ENCODE measurements at regions not wholly inside any gene's neighbourhood (a gene's known extent, or its start where the extent isn't known, plus 50 kb on each side); places are given as distances from the start of the nearest gene placed in this dataset.

DNA sequence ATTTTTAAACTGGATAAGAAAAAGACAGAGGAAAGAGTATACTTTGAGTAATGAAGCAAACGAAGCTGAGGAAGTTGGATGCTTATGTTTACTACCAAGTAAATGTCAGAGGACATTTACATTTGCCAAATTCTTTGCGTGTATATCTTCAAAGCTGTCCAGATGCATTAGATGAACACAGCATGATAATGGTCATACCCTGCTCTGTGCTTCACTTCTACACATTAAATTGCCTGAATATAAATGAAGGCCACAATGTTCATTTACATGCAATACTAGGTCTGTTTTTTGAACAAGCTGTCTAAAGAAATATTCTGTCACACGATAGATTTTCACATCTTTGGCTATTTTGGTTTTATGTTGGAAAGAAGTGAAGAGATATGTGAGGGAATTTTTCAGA is 405.8 kb upstream of the ADAMTS9 start:
- H3K27ac Mint-ChIP-seq, result no peak overlapping the region
- H3K4me1 Mint-ChIP-seq, result no peaks in the 10 kb centered on the region
- CTCF ChIA-PET, result no interaction called here
- DNase-seq, result no peak
- H3K27me3 Mint-ChIP-seq, result no peaks in the 10 kb centered on the region
- H3K36me3 Mint-ChIP-seq, result no peaks in the 10 kb centered on the region
- no peak overlapping the region for H3K4me3 Mint-ChIP-seq
- peaks cover 3% of the 10 kb centered on the region for H3K9me3 Mint-ChIP-seq

DNA sequence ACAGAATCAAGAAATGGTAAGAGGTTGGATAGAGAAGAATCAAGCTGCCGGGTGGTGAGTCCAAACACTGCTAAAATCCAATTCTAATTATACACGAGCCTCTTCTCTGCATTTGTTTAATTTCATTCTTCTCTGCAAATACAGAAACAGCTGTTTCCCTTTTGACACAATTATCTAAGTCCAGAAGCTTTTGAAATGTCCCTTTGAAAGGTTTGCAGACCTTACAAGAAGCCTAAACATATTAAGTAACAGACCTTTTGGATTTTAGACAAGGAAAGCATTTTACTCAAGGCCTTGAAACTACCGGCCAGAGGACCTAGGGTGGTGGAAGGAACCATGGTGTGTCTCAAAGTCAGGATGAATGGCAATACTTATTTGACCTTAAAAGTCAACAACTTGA is 403.8 kb upstream of the ADAMTS9 start:
- CTCF ChIA-PET, result no interaction called here
- Mint-ChIP-seq H3K27ac (no peak overlapping the region), H3K9me3 (peaks cover 3% of the 10 kb centered on the region), H3K4me1 (no peaks in the 10 kb centered on the region), H3K36me3 (no peaks in the 10 kb centered on the region), H3K27me3 (no peaks in the 10 kb centered on the region), H3K4me3 (no peak overlapping the region)
- no peak for DNase-seq

DNA sequence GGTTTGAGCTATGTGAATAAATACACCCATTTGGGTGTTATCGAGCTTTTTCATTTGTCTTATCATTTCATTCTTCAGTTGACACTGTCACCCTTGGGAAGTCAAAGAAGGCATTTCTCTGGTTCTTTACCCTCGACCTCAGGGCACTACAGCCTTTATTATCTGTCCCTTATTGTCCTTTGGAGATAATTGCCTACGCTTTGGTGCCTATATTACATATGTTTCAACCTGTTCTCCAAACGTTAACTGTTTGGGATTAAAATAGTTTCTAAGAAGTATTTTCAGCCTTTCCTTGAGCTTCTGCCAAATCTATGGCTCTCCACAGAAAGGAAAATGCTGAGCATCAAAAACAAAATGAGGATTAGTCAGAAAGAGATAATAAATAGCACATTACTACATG is 395.4 kb upstream of the ADAMTS9 start:
- Mint-ChIP-seq H3K27me3 (no peaks in the 10 kb centered on the region), H3K27ac (no peak overlapping the region)
- CTCF ChIA-PET, result no interaction called here

DNA sequence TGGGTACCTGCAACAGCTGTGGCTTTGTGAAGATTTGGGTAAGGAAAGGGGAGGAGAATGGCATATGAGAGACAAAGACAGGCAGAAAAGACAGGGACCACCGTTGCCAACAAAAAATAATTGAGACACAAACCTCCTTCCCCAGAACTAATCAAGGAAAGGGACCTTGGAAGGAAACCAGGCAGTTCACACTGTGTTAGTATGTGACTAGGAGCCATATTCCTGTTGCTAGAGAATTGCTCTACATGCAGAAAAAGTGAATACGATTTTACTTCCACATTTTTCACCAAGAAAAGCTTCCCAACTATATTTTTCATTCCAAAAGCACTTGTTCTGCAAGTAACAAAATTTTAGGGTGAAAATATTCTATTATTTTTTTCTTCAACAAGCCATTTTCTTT is 393.7 kb upstream of the ADAMTS9 start:
- Mint-ChIP-seq H3K36me3 (no peaks in the 10 kb centered on the region), H3K4me1 (no peaks in the 10 kb centered on the region), H3K27me3 (no peaks in the 10 kb centered on the region), H3K9me3 (peaks cover 4% of the 10 kb centered on the region), H3K4me3 (no peak overlapping the region), H3K27ac (no peak overlapping the region)
- CTCF ChIA-PET, result no interaction called here
- DNase-seq, result no peak

More for the DNA sequence above, 395.4 kb upstream of the ADAMTS9 start:
- H3K4me3 Mint-ChIP-seq, result no peak overlapping the region
- H3K36me3 Mint-ChIP-seq, result no peaks in the 10 kb centered on the region
- no peak for DNase-seq
- H3K9me3 Mint-ChIP-seq, result peaks cover 4% of the 10 kb centered on the region
- no peaks in the 10 kb centered on the region for H3K4me1 Mint-ChIP-seq

DNA sequence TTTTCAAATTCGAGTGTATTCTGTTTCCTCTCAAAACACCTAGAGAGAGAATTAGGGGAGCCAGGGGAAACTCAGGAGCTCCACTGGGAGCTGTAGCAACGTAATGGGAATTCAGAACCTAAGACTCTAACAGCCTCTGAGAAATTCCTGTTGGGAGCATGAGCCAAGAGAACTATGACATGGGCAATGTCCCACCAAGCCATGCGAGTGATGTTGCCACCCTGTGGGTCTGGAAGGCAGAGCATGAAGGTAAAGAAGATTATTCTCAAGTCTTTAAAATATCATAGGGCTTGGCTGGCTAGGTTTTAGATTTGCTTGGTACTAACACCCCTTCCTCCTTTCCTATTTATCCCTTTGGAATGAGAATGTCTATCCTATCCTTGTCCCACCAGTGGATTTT is 392.6 kb upstream of the ADAMTS9 start:
- H3K27ac Mint-ChIP-seq, result no peak overlapping the region
- H3K27me3 Mint-ChIP-seq, result no peaks in the 10 kb centered on the region
- H3K36me3 Mint-ChIP-seq, result no peaks in the 10 kb centered on the region
- H3K9me3 Mint-ChIP-seq, result peaks cover 4% of the 10 kb centered on the region
- H3K4me3 Mint-ChIP-seq, result no peak overlapping the region
- CTCF ChIA-PET, result no interaction called here
- H3K4me1 Mint-ChIP-seq, result no peaks in the 10 kb centered on the region
- no peak for DNase-seq

DNA sequence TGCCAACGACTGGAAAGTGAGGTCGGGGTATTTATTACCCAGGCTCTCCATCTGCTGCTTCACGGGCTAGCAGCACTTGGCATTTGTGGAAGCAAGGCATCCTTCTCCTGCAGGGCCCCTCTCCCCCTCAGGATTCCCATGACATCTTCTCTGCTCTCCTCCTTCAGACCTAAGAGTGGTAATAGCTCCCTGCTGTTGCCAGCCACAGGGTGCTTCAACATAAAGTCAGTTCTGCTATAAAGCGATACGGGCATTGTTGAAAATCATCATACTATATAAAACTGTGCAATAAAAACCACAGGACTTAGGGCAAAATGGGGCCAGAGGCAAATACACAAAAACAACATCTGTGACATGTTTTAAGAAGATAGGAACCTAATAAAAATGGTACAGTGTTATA is 391.8 kb upstream of the ADAMTS9 start:
- Mint-ChIP-seq H3K9me3 (peaks cover 4% of the 10 kb centered on the region), H3K4me3 (no peak overlapping the region), H3K27ac (no peak overlapping the region), H3K27me3 (no peaks in the 10 kb centered on the region), H3K36me3 (no peaks in the 10 kb centered on the region), H3K4me1 (no peaks in the 10 kb centered on the region)
- CTCF ChIA-PET, result no interaction called here
- no peak for DNase-seq

DNA sequence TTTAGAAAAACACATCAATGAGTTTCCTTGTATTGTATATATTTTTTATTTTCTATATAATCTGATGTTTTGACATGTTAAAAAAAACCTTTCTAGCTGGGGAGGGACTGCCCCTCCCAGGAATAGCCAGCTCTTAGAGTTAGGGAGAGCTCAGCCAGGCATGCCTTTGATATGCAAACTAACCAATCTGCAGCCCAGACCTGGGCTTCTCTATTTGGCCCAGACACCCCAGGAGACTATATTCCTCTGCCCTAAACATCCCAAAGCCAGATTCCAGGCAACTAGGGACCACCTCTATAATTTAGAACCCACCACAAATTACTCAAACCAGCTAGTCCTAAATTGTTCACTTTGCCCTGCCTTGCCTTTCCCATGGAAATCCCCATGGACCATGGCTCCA is 390.9 kb upstream of the ADAMTS9 start:
- no peaks in the 10 kb centered on the region for H3K4me1 Mint-ChIP-seq
- no peak overlapping the region for H3K4me3 Mint-ChIP-seq
- CTCF ChIA-PET, result no interaction called here
- no peak for DNase-seq
- H3K36me3 Mint-ChIP-seq, result no peaks in the 10 kb centered on the region
- peaks cover 4% of the 10 kb centered on the region for H3K9me3 Mint-ChIP-seq
- H3K27me3 Mint-ChIP-seq, result no peaks in the 10 kb centered on the region
- no peak overlapping the region for H3K27ac Mint-ChIP-seq

DNA sequence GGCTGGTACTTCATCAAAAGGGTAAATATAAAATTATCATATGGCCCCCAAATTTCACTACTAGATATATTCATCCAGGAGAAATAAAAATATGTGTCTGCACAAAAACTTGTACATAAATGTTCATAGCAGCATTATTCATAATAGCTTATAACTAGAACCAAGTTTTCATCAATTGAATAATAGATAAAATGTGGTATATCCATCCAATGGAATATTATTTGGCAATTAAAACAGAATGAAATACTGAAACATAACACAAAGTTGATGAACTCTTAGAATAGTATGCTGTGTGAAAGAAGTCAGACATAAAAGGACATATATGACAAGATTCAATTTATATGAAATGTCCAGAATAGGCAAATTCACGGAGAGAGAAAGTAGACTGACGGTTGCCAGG is 389.3 kb upstream of the ADAMTS9 start:
- Mint-ChIP-seq H3K9me3 (peaks cover 2% of the 10 kb centered on the region), H3K4me1 (no peaks in the 10 kb centered on the region), H3K27ac (no peak overlapping the region), H3K4me3 (no peak overlapping the region), H3K27me3 (no peaks in the 10 kb centered on the region), H3K36me3 (no peaks in the 10 kb centered on the region)
- DNase-seq, result no peak
- CTCF ChIA-PET, result interaction anchor here (0.6 kb wide), 1 partner anchor 15 kb away, joined by 3 read pairs; no protein-coding TSS in a partner anchor

DNA sequence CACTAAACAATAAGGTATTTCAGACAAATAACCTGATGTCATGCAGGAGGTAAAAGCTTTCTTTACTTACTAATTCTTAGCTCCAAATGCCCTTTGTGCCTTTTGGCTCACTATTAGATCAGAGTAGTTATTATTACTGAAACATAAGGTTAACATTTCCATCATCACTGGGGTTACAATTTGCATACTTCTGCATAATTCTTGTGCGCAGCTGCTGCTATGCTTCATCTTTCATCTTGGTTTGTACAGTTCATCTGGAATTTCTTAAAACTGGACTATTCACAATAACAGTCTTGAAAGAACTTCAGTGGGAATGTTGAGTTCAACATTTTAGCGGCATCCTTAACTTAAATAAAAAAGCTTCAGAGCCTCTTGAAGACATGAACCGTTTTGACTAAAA is 383.2 kb upstream of the ADAMTS9 start:
- H3K4me1 Mint-ChIP-seq, result no peaks in the 10 kb centered on the region
- no peaks in the 10 kb centered on the region for H3K36me3 Mint-ChIP-seq
- CTCF ChIA-PET, result no interaction called here
- no peak for DNase-seq
- H3K9me3 Mint-ChIP-seq, result peaks cover 2% of the 10 kb centered on the region
- H3K27ac Mint-ChIP-seq, result no peak overlapping the region
- H3K27me3 Mint-ChIP-seq, result no peaks in the 10 kb centered on the region
- no peak overlapping the region for H3K4me3 Mint-ChIP-seq

DNA sequence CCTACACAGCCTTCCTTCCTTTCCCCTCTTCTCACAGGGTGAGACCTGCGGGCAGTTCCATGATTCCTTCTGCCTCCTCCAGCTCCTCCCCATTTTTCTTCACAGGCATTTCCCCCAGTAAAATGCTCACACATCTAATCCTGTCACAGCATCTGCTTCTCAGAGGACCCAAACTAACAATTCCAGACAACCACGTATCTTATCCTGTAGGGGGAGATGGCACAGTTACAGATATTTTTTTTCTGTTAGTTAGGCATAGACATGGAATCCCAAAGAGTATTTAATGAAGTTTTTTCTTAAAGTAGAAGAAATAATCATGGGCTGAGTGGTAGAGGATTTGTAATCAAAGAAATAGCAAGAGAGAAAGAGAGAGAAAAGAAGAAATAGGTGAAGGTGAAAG is 373.1 kb upstream of the ADAMTS9 start:
- H3K36me3 Mint-ChIP-seq, result no peaks in the 10 kb centered on the region
- CTCF ChIA-PET, result no interaction called here
- H3K9me3 Mint-ChIP-seq, result peaks cover 10% of the 10 kb centered on the region
- no peak for DNase-seq
- no peak overlapping the region for H3K27ac Mint-ChIP-seq
- H3K4me3 Mint-ChIP-seq, result no peak overlapping the region
- H3K4me1 Mint-ChIP-seq, result no peaks in the 10 kb centered on the region
- no peaks in the 10 kb centered on the region for H3K27me3 Mint-ChIP-seq

DNA sequence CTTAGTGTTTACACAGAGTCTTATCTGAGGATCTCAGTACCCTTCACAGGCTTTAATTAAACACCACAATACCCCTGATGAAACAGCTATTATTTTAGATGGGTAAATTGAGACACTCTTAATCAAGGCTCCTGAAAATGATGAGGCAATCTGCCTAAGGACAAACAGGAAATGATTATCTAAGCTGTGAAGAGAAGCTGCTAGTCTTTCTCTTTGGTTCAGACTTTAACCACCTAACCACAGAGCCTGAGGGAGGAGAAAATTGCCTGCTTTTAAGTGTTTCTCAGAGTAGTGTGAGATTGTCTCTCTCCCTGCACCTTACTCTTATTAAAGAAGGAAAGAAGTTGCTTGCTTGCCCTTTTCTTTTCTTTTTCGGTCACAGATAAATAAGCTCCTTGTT is 364.3 kb upstream of the ADAMTS9 start:
- peaks cover 18% of the 10 kb centered on the region for H3K9me3 Mint-ChIP-seq
- CTCF ChIA-PET, result no interaction called here
- no peak overlapping the region for H3K4me3 Mint-ChIP-seq
- DNase-seq, result no peak
- no peaks in the 10 kb centered on the region for H3K4me1 Mint-ChIP-seq
- no peaks in the 10 kb centered on the region for H3K27me3 Mint-ChIP-seq
- H3K27ac Mint-ChIP-seq, result no peak overlapping the region
- no peaks in the 10 kb centered on the region for H3K36me3 Mint-ChIP-seq

DNA sequence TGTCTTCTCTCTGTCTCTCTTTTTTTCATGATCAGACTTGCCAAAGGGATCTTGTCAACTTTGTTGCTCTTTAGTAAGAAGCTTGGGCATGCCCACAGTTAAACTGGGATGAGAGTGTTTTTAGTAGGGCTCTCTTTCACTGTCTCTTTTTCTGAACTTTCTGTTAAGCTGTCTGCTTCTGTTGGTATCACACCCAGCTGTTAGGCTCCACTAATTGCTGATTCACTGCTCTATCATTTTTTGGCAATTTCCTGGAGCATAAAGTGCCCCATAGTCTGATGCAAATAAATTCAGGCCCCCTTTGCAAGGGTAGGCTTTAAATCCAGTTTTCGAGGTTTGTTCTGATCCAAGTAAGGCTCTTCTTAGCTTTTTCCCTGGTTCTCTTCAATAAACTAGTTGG is 360.4 kb upstream of the ADAMTS9 start:
- H3K27me3 Mint-ChIP-seq, result no peaks in the 10 kb centered on the region
- no peak overlapping the region for H3K4me3 Mint-ChIP-seq
- DNase-seq, result no peak
- CTCF ChIA-PET, result no interaction called here
- H3K36me3 Mint-ChIP-seq, result no peaks in the 10 kb centered on the region
- H3K4me1 Mint-ChIP-seq, result no peaks in the 10 kb centered on the region
- H3K27ac Mint-ChIP-seq, result no peak overlapping the region
- H3K9me3 Mint-ChIP-seq, result peaks cover 11% of the 10 kb centered on the region

DNA sequence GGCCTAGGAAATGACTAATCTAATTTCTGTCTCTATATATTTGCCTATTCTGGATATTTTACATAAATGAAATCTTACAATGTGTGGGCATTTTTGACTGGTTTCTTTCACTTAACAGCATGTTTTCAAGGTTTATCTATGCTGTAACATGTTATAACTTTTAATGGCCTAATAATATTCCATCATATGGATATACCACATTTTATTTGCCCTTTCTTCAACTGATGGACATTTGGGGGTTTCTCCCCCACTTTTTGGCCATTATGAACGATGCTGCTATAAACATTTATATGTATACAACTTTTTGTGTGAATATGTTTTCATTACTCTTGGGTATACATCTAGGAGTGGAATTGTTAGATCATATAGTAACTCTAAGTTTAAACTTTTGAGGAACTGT is 357.3 kb upstream of the ADAMTS9 start:
- no peak overlapping the region for H3K27ac Mint-ChIP-seq
- DNase-seq, result no peak
- no peaks in the 10 kb centered on the region for H3K4me1 Mint-ChIP-seq
- no peak overlapping the region for H3K4me3 Mint-ChIP-seq
- H3K9me3 Mint-ChIP-seq, result peaks cover 13% of the 10 kb centered on the region
- no peaks in the 10 kb centered on the region for H3K27me3 Mint-ChIP-seq
- CTCF ChIA-PET, result no interaction called here
- no peaks in the 10 kb centered on the region for H3K36me3 Mint-ChIP-seq

DNA sequence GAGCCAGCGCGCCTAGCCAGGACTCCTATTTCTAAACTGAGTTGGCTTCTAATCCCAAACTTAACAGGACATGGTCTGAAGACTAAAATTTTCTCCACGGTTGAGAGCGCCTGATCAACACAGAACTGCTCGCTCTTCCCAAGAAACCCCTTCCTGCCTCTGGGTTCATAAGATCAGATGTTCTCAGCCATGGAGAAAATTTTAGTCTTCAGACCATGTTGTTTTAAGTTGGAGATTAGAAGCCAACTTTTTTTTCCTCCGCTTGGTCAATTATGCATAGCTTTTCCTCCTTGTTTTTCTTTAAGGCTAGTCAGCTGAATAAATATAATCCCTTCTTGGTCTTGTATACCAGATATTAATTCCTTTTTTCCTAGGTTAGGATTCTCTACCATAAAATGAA is 356.6 kb upstream of the ADAMTS9 start:
- Mint-ChIP-seq H3K4me3 (no peak overlapping the region), H3K4me1 (no peaks in the 10 kb centered on the region), H3K27me3 (no peaks in the 10 kb centered on the region), H3K27ac (no peak overlapping the region), H3K9me3 (peaks cover 11% of the 10 kb centered on the region), H3K36me3 (no peaks in the 10 kb centered on the region)
- DNase-seq, result no peak
- CTCF ChIA-PET, result no interaction called here

DNA sequence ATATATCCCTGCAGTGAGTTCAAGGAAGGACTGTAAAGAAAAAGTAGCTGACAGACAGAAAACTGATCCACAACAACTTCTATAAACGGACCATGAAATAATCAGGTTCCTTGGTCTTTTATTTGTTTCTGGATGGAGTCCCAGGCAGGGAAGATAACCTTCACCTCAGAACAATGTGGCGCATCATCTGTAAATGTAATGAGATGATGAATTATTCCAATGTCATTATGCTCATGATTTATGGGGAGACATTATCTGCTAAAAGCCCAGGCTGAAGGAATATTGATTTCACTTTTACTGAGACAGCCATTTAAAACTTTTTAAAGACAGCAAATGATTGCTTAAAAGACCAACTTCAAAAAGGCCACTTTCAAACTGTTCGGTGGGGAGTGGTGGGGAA is 354.9 kb upstream of the ADAMTS9 start:
- Mint-ChIP-seq H3K4me3 (no peak overlapping the region), H3K4me1 (no peaks in the 10 kb centered on the region), H3K9me3 (peaks cover 11% of the 10 kb centered on the region), H3K36me3 (no peaks in the 10 kb centered on the region), H3K27me3 (no peaks in the 10 kb centered on the region), H3K27ac (no peak overlapping the region)
- CTCF ChIA-PET, result no interaction called here
- DNase-seq, result no peak

DNA sequence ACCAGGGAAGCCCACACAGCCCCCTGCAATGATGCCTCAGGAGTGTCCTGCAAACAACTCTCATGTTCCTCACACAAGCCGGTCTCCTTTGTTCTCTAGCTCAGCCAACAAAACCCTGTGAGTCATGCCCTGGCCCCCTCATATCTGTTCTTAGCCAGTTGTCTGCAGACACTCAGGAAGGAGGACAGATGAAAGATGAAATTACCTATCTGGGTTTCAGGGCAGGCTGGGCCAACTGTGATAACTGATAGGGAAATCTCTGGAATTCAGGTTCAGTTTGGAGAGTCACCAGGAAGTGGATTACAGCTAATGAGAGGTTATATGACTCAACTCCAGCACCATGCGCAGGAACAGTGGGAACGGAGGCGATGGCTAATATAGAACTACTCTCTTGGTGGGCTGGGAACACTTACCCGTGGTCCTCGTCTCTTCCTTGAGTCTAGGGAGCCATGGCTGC is 352.0 kb upstream of the ADAMTS9 start:
- no peaks in the 10 kb centered on the region for H3K4me1 Mint-ChIP-seq
- DNase-seq, result no peak
- H3K27me3 Mint-ChIP-seq, result no peaks in the 10 kb centered on the region
- peaks cover 11% of the 10 kb centered on the region for H3K9me3 Mint-ChIP-seq
- no peaks in the 10 kb centered on the region for H3K36me3 Mint-ChIP-seq
- CTCF ChIA-PET, result no interaction called here
- H3K4me3 Mint-ChIP-seq, result no peak overlapping the region
- H3K27ac Mint-ChIP-seq, result no peak overlapping the region
